Naive thymus-derived CD8-positive, alpha-beta T cell (primary cell): ENCODE measurements at regions not wholly inside any gene's neighbourhood (a gene's known extent, or its start where the extent isn't known, plus 50 kb on each side); places are given as distances from the start of the nearest gene placed in this dataset.

Source experiments
- ATAC-seq, 2 donors: fragments of 150-1000 bp; cut with Tn5 transposase in 1 of 2; sonication (Bioruptor Pico), chemical (Tn5 transposase) in 1 of 2; 1 replicate in 1 of 2; 2 replicates in 1 of 2; pipeline ENCODE4 v1.10.0; 2021; ENCODE audit warnings: mild to moderate bottlenecking in 2 of 2, moderate library complexity in 2 of 2
- POLR2A ChIA-PET: fragments of 350-600 bp; sonication (Branson Sonifier 250); formaldehyde crosslinking; loops from one replicate; lab custom pipeline; 2021; ENCODE audit warnings: antibody characterized with exemption; lab: Charles Lee
- DNase-seq, 10 donors: peaks; one replicate each; pipeline versions ENCODE4 v3.0.0 to v3.0.0-alpha.2; 2020 to 2022
- H3K27ac Mint-ChIP-seq, 10 donors: one replicate each; pipeline ENCODE4 v1.8.0; 2020 to 2022; ENCODE audit warnings: mild to moderate bottlenecking in 10 of 10, mixed read lengths in 10 of 10, moderate library complexity in 4 of 10, inconsistent platforms in 1 of 10
- H3K27me3 Mint-ChIP-seq, 5 donors: one replicate each; pipeline ENCODE4 v1.8.0; 2021 to 2022; ENCODE audit warnings: mixed read lengths in 5 of 5
- H3K36me3 Mint-ChIP-seq, 3 donors: one replicate each; pipeline ENCODE4 v1.8.0; 2020 to 2022; ENCODE audit warnings: mixed read lengths in 3 of 3, mild to moderate bottlenecking in 2 of 3, inconsistent platforms in 1 of 3
- H3K4me1 Mint-ChIP-seq, 4 donors: one replicate each; pipeline ENCODE4 v1.8.0; 2021 to 2022; ENCODE audit warnings: mixed read lengths in 4 of 4
- H3K4me3 Mint-ChIP-seq, 10 donors: one replicate each; pipeline ENCODE4 v1.8.0; 2020 to 2022; ENCODE audit warnings: mild to moderate bottlenecking in 10 of 10, mixed read lengths in 10 of 10, moderate library complexity in 6 of 10, inconsistent platforms in 1 of 10
- H3K9me3 Mint-ChIP-seq, 9 donors: one replicate each; pipeline ENCODE4 v1.8.0; 2020 to 2022; ENCODE audit warnings: mixed read lengths in 9 of 9, mild to moderate bottlenecking in 3 of 9, inconsistent platforms in 1 of 9, moderate library complexity in 1 of 9

- H3K9me3 Mint-ChIP-seq = peaks cover 0 to 2% (median 0%) of the 10 kb centered on the region in 9 donors
- no peak for ATAC-seq
- no peak overlapping the region for H3K4me3 Mint-ChIP-seq
These were observed 771.8 kb upstream of the FANCL start for GRCh38 chr2:59012971-59013370.

DNA sequence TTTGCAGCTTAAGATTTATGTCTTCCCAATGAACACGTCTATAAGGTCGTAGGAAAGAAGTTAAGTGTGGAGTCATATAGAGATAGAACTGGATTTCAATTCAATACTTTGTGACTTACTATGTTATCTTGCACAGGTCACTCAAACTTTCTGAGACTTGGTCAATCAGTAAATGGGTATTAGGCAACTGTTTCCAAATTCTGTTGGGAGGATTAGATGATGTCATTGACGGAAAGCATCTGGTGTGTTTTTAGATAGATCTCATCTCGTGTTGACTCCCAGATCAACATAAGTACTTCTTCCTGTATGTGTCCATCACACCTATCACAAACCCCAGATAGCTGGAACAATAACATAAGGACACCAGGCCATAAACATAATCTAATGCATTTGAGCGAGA is 771.1 kb upstream of the FANCL start:
- DNase-seq = no peak
- H3K27me3 Mint-ChIP-seq = peaks cover 0 to 4% (median 0%) of the 10 kb centered on the region in 5 donors
- H3K4me1 Mint-ChIP-seq = no peaks in the 10 kb centered on the region
- no peaks in the 10 kb centered on the region for H3K36me3 Mint-ChIP-seq
- no peak overlapping the region for H3K4me3 Mint-ChIP-seq
- H3K9me3 Mint-ChIP-seq = peaks cover 0 to 2% (median 0%) of the 10 kb centered on the region in 9 donors
- no peak for ATAC-seq
- no peak overlapping the region for H3K27ac Mint-ChIP-seq
- POLR2A ChIA-PET = no interaction called here

More at GRCh38 chr2:59012971-59013370, 771.8 kb upstream of the FANCL start:
- Mint-ChIP-seq H3K36me3 (no peaks in the 10 kb centered on the region), H3K4me1 (no peaks in the 10 kb centered on the region), H3K27me3 (peaks cover 0 to 4% (median 0%) of the 10 kb centered on the region in 5 donors), H3K27ac (no peak overlapping the region)
- POLR2A ChIA-PET = no interaction called here
- DNase-seq = no peak

GRCh38 chr2:59008950-59009349 is 767.8 kb upstream of the FANCL start:
- H3K27me3 Mint-ChIP-seq = peaks cover 0 to 4% (median 0%) of the 10 kb centered on the region in 5 donors
- no peaks in the 10 kb centered on the region for H3K36me3 Mint-ChIP-seq
- H3K4me3 Mint-ChIP-seq = no peak overlapping the region
- ATAC-seq = no peak
- DNase-seq = no peak
- H3K9me3 Mint-ChIP-seq = peaks cover 0 to 2% (median 0%) of the 10 kb centered on the region in 9 donors
- no peak overlapping the region for H3K27ac Mint-ChIP-seq
- H3K4me1 Mint-ChIP-seq = no peaks in the 10 kb centered on the region
- POLR2A ChIA-PET = no interaction called here

DNA sequence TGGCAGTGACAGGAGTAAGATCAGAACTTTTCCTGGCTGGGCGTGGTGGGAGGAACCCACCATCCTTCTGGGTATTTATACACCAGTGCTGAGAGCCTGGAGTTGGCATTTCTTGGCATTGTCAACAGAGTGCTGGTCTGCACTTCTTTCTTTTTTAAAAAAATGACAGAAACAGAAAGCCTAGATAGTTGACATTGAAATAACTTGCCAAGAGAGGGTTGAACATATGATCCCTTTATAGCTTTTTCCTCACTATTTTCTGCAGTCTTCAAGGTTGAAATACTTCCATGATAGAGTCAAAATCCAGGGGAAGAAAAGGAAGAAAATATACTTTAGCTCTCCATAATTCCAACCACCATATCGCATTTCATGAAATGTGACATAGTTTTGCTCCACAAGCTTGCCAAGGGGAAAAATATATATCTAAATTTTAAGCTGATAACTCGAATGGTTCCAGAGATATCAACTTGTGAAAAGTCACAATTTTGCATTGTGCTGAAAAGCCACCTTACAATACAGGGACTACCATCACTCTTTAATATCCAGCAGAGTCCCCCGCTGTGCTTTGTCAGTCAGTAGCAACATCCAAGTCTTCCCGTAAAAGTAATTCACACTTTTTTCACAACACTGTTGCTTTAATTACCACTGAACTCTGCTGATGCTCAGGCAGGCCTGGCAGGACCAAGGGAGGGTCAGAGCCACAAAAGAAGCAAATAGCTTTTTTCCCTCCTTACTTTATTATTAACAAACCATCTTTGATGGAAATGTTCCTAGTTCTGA is 764.9 kb upstream of the FANCL start:
- Mint-ChIP-seq H3K27me3 (peaks cover 0 to 4% (median 0%) of the 10 kb centered on the region in 5 donors), H3K4me1 (no peaks in the 10 kb centered on the region), H3K4me3 (no peak overlapping the region), H3K36me3 (no peaks in the 10 kb centered on the region), H3K9me3 (peaks cover 0 to 4% (median 0%) of the 10 kb centered on the region in 9 donors), H3K27ac (no peak overlapping the region)
- ATAC-seq = no peak
- POLR2A ChIA-PET = no interaction called here
- no peak for DNase-seq

GRCh38 chr2:59004621-59005020 is 763.5 kb upstream of the FANCL start:
- no peaks in the 10 kb centered on the region for H3K36me3 Mint-ChIP-seq
- no peak overlapping the region for H3K4me3 Mint-ChIP-seq
- no peak overlapping the region for H3K27ac Mint-ChIP-seq
- H3K9me3 Mint-ChIP-seq = peaks cover 0 to 2% (median 0%) of the 10 kb centered on the region in 9 donors
- peaks cover 0 to 4% (median 0%) of the 10 kb centered on the region in 5 donors for H3K27me3 Mint-ChIP-seq
- POLR2A ChIA-PET = no interaction called here
- H3K4me1 Mint-ChIP-seq = no peaks in the 10 kb centered on the region
- ATAC-seq (no peak), DNase-seq (no peak)

DNA sequence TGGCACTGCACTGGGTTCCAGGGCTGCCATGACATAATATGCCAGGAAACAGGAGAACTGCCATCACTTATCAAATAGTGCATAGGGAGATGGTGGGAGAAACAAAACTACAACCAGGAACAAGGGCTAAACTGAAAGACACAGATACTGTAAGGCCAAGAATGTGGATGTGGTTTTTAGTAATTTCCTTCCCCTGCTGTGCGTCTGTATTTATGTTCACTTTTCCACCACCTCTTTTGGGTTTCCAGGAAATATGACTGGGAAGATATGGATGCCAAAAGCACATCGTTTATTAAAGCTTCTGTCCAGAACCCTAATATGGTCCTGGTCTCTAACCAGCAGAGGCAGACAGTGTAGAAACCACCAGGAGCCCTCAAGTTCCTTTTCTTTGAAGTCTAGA is 759.7 kb upstream of the FANCL start:
- no peaks in the 10 kb centered on the region for H3K36me3 Mint-ChIP-seq
- H3K4me3 Mint-ChIP-seq = no peak overlapping the region
- DNase-seq (no peak), ATAC-seq (no peak)
- peaks cover 0 to 1% (median 0%) of the 10 kb centered on the region in 5 donors for H3K27me3 Mint-ChIP-seq
- POLR2A ChIA-PET = no interaction called here
- H3K4me1 Mint-ChIP-seq = no peaks in the 10 kb centered on the region
- H3K27ac Mint-ChIP-seq = no peak overlapping the region
- H3K9me3 Mint-ChIP-seq = peaks cover 0 to 3% (median 0%) of the 10 kb centered on the region in 9 donors

- Mint-ChIP-seq H3K4me3 (no peak overlapping the region), H3K4me1 (no peaks in the 10 kb centered on the region), H3K27me3 (peaks cover 0 to 4% (median 0%) of the 10 kb centered on the region in 5 donors), H3K9me3 (peaks cover 0 to 3% (median 0%) of the 10 kb centered on the region in 9 donors), H3K27ac (no peak overlapping the region), H3K36me3 (no peaks in the 10 kb centered on the region)
- no peak for ATAC-seq
- POLR2A ChIA-PET = no interaction called here
- DNase-seq = no peak
These were observed 751.1 kb upstream of the FANCL start for GRCh38 chr2:58992062-58992706.

DNA sequence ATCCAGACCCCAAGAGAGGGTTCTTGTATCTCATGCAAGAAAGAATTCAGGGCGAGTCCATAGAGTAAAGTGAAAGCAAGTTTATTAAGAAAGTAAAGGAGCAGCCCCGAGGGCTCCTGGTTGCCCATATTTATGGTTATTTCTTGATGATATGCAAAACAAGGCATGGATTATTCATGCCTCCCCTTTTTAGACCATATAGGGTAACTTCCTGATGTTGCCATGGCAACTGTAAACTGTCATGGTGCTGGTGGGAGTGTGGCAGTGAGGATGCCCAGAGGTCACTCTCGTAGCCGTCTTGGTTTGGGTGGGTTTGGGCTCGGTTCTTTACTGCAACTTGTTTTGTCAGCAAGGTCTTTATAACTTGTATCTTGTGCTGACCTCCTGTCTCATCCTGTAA is 750.2 kb upstream of the FANCL start:
- ATAC-seq (no peak), DNase-seq (no peak)
- POLR2A ChIA-PET = no interaction called here
- Mint-ChIP-seq H3K27me3 (peaks cover 0 to 4% (median 0%) of the 10 kb centered on the region in 5 donors), H3K4me1 (no peaks in the 10 kb centered on the region), H3K4me3 (no peak overlapping the region), H3K36me3 (no peaks in the 10 kb centered on the region), H3K27ac (no peak overlapping the region), H3K9me3 (peaks cover 0 to 3% (median 0%) of the 10 kb centered on the region in 9 donors)

DNA sequence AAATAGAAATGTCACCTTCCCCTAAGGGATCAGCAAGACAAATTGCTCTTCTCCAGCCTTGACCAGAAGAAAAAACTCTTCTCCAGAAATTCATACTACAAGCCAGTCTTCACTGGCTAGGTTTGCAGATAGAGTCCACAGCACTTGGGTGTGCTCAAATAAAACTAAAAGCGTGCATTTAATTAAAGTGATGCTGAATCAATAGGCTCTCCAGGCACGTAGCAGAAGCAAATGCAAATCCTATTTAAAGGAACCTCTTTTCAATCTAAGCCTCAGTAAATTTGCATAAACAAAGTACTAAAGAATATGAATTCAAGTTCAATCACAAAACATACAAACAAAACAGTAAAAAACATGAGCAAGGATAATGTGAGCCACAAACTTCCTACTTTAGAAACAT is 744.4 kb upstream of the FANCL start:
- peaks cover 0 to 3% (median 0%) of the 10 kb centered on the region in 9 donors for H3K9me3 Mint-ChIP-seq

GRCh38 chr2:58984731-58985130 is 743.6 kb upstream of the FANCL start:
- POLR2A ChIA-PET = no interaction called here
- H3K4me3 Mint-ChIP-seq = no peak overlapping the region
- H3K36me3 Mint-ChIP-seq = no peaks in the 10 kb centered on the region
- H3K9me3 Mint-ChIP-seq = peaks cover 0 to 3% (median 0%) of the 10 kb centered on the region in 9 donors
- no peaks in the 10 kb centered on the region for H3K4me1 Mint-ChIP-seq
- H3K27ac Mint-ChIP-seq = no peak overlapping the region
- DNase-seq (no peak), ATAC-seq (no peak)
- peaks cover 0 to 6% (median 2%) of the 10 kb centered on the region in 5 donors for H3K27me3 Mint-ChIP-seq

More for the DNA sequence above, 744.4 kb upstream of the FANCL start:
- POLR2A ChIA-PET = no interaction called here
- Mint-ChIP-seq H3K27ac (no peak overlapping the region), H3K27me3 (peaks cover 0 to 6% (median 2%) of the 10 kb centered on the region in 5 donors), H3K4me3 (no peak overlapping the region), H3K36me3 (no peaks in the 10 kb centered on the region), H3K4me1 (no peaks in the 10 kb centered on the region)
- ATAC-seq (no peak), DNase-seq (no peak)

DNA sequence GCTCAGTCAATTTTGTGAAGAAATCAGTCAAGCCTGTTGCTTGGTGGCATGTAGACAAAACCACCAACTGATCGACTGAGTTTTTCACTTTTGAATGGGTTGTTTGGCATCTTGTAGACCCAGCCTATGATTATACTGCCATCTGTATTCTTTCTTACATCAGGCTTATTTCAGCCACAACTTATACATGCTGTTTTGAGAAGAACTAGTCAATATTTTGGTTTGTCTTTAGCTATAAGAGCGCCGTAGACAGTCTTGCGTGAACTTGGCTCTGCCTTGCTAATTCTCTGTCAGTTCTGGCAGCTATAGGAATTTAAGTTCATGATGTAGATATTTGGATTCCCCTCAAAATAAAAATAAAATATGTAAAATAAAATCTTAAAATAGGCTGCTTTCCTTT is 742.0 kb upstream of the FANCL start:
- peaks cover 0 to 5% (median 2%) of the 10 kb centered on the region in 5 donors for H3K27me3 Mint-ChIP-seq
- ATAC-seq (no peak), DNase-seq (no peak)
- no peak overlapping the region for H3K27ac Mint-ChIP-seq
- no peaks in the 10 kb centered on the region for H3K36me3 Mint-ChIP-seq
- peaks cover 0 to under 1% (median 0%) of the 10 kb centered on the region in 9 donors for H3K9me3 Mint-ChIP-seq
- POLR2A ChIA-PET = no interaction called here
- H3K4me1 Mint-ChIP-seq = no peaks in the 10 kb centered on the region
- H3K4me3 Mint-ChIP-seq = no peak overlapping the region

GRCh38 chr2:58981237-58981636 is 740.1 kb upstream of the FANCL start:
- no peak for DNase-seq
- Mint-ChIP-seq H3K27me3 (peaks cover 0 to 5% (median 2%) of the 10 kb centered on the region in 5 donors), H3K4me3 (no peak overlapping the region), H3K9me3 (no peaks in the 10 kb centered on the region), H3K27ac (no peak overlapping the region), H3K4me1 (no peaks in the 10 kb centered on the region), H3K36me3 (no peaks in the 10 kb centered on the region)
- POLR2A ChIA-PET = no interaction called here
- no peak for ATAC-seq

DNA sequence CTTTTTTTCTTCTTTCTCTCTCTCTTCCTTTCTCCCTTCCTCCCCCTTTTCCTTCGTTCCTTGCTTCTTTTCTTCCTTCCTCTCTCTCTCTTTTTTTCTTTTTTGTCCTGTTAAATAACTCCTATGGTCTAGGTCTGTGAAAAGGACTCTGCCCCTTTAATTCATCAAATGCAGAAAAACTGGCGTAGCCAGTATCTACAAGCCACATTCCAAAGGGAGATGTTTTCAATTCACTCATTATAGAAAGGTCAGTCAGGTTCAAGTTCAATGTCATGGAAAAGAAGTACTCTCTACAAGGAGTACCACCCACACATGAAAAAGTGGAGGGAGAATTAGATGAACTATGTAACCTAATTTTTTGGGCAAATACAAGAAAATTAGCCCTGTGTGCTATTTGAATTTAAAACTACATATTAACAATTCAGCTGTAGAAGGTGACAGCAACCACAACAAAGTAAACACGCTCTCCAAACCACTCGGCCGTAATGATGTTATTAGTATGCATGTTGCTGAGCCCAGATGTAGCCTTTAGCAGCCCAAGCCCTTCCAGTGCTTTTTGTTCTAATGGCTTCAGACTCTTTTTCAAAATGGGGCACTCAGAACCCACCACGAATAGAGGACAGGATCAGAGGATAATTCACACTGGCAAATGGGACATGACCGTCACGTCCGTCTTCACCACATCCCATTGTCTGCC is 735.4 kb upstream of the FANCL start:
- DNase-seq = no peak
- POLR2A ChIA-PET = no interaction called here
- Mint-ChIP-seq H3K27me3 (peaks cover 0 to 5% (median 3%) of the 10 kb centered on the region in 5 donors), H3K9me3 (no peaks in the 10 kb centered on the region), H3K27ac (no peak overlapping the region), H3K4me3 (no peak overlapping the region), H3K4me1 (no peaks in the 10 kb centered on the region), H3K36me3 (no peaks in the 10 kb centered on the region)
- ATAC-seq = no peak
